SK-N-SH (cell line): ENCODE measurements at regions not wholly inside any gene's neighbourhood (a gene's known extent, or its start where the extent isn't known, plus 50 kb on each side); places are given as distances from the start of the nearest gene placed in this dataset.

ENCODE experiments used
- CTCF ChIA-PET: fragments of 300-600, 350-600 bp; formaldehyde crosslinking; extraction: SDS; loops from one replicate; lab custom pipeline; 2021; lab: Yijun Ruan, JAX
- POLR2A ChIA-PET: fragments of 350-600 bp; sonication (Branson Sonifier 250); formaldehyde crosslinking; extraction: SDS; loops from one replicate; lab custom pipeline; 2020; ENCODE audit warnings: antibody characterized with exemption, inconsistent platforms; lab: Yijun Ruan, JAX
- DNase-seq: peaks from one replicate; pipeline ENCODE4 v3.0.0; 2012
- H2AFZ ChIP-seq: fragments of 200-600 bp; sonication (generic); 2 replicates; pipeline ENCODE4 v1.8.1; 2016; ENCODE audit warnings: antibody characterized with exemption, mild to moderate bottlenecking, low read depth
- H3F3A ChIP-seq: fragments of 200-600 bp; sonication (generic); replicated peaks from 2 replicates; pipeline ENCODE3; 2016; ENCODE audit warnings: antibody characterized with exemption, mild to moderate bottlenecking; ENCODE audit not compliant: insufficient read depth
- H3K27ac ChIP-seq, 2 experiments: fragments of 200-500 bp in 1 of 2; fragments of 200-600 bp in 1 of 2; sonication (Bioruptor generic) in 1 of 2; sonication (generic), shearing (Covaris generic) in 1 of 2; 2 replicates each; pipeline versions ENCODE4 v1.5.1 to v1.6.1; 2014 to 2016; ENCODE audit warnings: low read depth in 2 of 2, inconsistent platforms in 1 of 2, low read length in 1 of 2, mild to moderate bottlenecking in 1 of 2, mixed read lengths in 1 of 2
- H3K27me3 ChIP-seq: fragments of 200-600 bp; sonication (generic), shearing (Covaris generic); 2 replicates; pipeline ENCODE4 v1.6.1; 2016; ENCODE audit warnings: mixed run types; ENCODE audit not compliant: insufficient read depth
- H3K36me3 ChIP-seq, 2 experiments: fragments of 200-500 bp in 1 of 2; fragments of 200-600 bp in 1 of 2; sonication (Bioruptor generic) in 1 of 2; sonication (generic) in 1 of 2; replicated peaks in 1 of 2; 2 replicates each; pipeline versions ENCODE3 to v1.5.1; 2014 to 2016; ENCODE audit warnings: low read length in 1 of 2, mild to moderate bottlenecking in 1 of 2; ENCODE audit not compliant: insufficient read depth in 2 of 2, control insufficient read depth in 1 of 2
- H3K4me1 ChIP-seq, 2 experiments: fragments of 200-500 bp in 1 of 2; fragments of 200-600 bp in 1 of 2; sonication (Bioruptor generic) in 1 of 2; sonication (generic), shearing (Covaris generic) in 1 of 2; 2 replicates each; pipeline versions ENCODE4 v1.5.1 to v1.6.1; 2014 to 2016; ENCODE audit warnings: low read depth in 1 of 2, low read length in 1 of 2, mixed run types in 1 of 2; ENCODE audit not compliant: insufficient read depth in 2 of 2, control insufficient read depth in 1 of 2
- H3K4me2 ChIP-seq: fragments of 200-600 bp; sonication (generic), shearing (Covaris generic); 2 replicates; pipeline ENCODE4 v1.6.1; 2017; ENCODE audit warnings: mixed run types
- H3K4me3 ChIP-seq, 2 experiments: fragments of 200-500 bp in 1 of 2; fragments of 200-600 bp in 1 of 2; sonication (Bioruptor generic) in 1 of 2; sonication (generic), shearing (Covaris generic) in 1 of 2; 2 replicates each; pipeline versions ENCODE4 v1.5.1 to v1.8.1; 2014 to 2016; ENCODE audit warnings: low read depth in 2 of 2, inconsistent platforms in 1 of 2, low read length in 1 of 2, mild to moderate bottlenecking in 1 of 2, mixed read lengths in 1 of 2, moderate library complexity in 1 of 2
- H3K79me2 ChIP-seq: fragments of 200-600 bp; sonication (generic); 2 replicates; pipeline ENCODE4 v1.8.1; 2017; ENCODE audit warnings: mild to moderate bottlenecking; ENCODE audit not compliant: insufficient read depth
- H3K9ac ChIP-seq: fragments of 200-600 bp; sonication (generic); 2 replicates; pipeline ENCODE4 v1.6.1; 2017; ENCODE audit warnings: mixed run types
- H3K9me2 ChIP-seq: fragments of 200-600 bp; sonication (generic); 2 replicates; pipeline ENCODE4 v1.6.1; 2017; ENCODE audit warnings: mixed run types
- H3K9me3 ChIP-seq: fragments of 200-600 bp; sonication (generic); 2 replicates; pipeline ENCODE4 v1.6.1; 2017; ENCODE audit warnings: mixed run types, mild to moderate bottlenecking, moderate library complexity
- H4K20me1 ChIP-seq: fragments of 200-600 bp; sonication (generic); 2 replicates; pipeline ENCODE4 v1.6.1; 2017; ENCODE audit warnings: mild to moderate bottlenecking, mixed run types; ENCODE audit not compliant: insufficient read depth
- CHD2 ChIP-seq: fragments of 150-350 bp; IDR thresholded peaks from 2 replicates; pipeline ENCODE4 v1.6.1; 2018; ENCODE audit warnings: low read length; ENCODE audit not compliant: partially characterized antibody
- CTCF ChIP-seq: fragments of 200-600 bp; sonication (generic); IDR thresholded peaks from 2 replicates; pipeline ENCODE4 v1.6.1; 2017; ENCODE audit warnings: antibody characterized with exemption, mild to moderate bottlenecking, moderate library complexity
- ELF1 ChIP-seq: IDR thresholded peaks from 2 replicates; pipeline ENCODE4 v1.4.0; 2012
- EP300 ChIP-seq, 2 experiments: IDR thresholded peaks; 2 replicates each; pipeline versions ENCODE4 v1.4.0 to v1.6.1; 2012; ENCODE audit warnings: borderline replicate concordance in 1 of 2, low read depth in 1 of 2, low read length in 1 of 2
- EZH2phosphoT487 ChIP-seq: fragments of 200-600 bp; sonication (generic); IDR thresholded peaks from 2 replicates; pipeline ENCODE4 v1.6.1; 2017; ENCODE audit warnings: low read depth, mixed run types, mild to moderate bottlenecking, antibody characterized with exemption, moderate library complexity, borderline replicate concordance
- FOXJ3 ChIP-seq: sonication (generic); formaldehyde crosslinking; IDR thresholded peaks from 2 replicates; pipeline ENCODE4 v1.5.1; 2020; ENCODE audit warnings: mild to moderate bottlenecking, missing genetic modification reagents
- GABPA ChIP-seq: IDR thresholded peaks from 2 replicates; pipeline ENCODE4 v1.4.0; 2012; ENCODE audit warnings: low read depth, mild to moderate bottlenecking
- IRF3 ChIP-seq: fragments of 150-350 bp; IDR thresholded peaks from 2 replicates; pipeline ENCODE4 v1.6.1; 2016; ENCODE audit warnings: mild to moderate bottlenecking, low read depth, low read length
- JUND ChIP-seq: IDR thresholded peaks from 2 replicates; pipeline ENCODE4 v1.4.0; 2012
- MAX ChIP-seq: IDR thresholded peaks from 2 replicates; pipeline ENCODE4 v1.4.0; 2012; ENCODE audit warnings: low read depth
- MEF2A ChIP-seq: IDR thresholded peaks from 2 replicates; pipeline ENCODE4 v1.4.0; 2012; ENCODE audit warnings: low read depth, borderline replicate concordance
- MXI1 ChIP-seq: IDR thresholded peaks from 2 replicates; pipeline ENCODE4 v1.6.1; 2012; ENCODE audit warnings: mild to moderate bottlenecking, low read depth, low read length, improper control_type of control experiment
- NFIC ChIP-seq: IDR thresholded peaks from 2 replicates; pipeline ENCODE4 v1.4.0; 2012; ENCODE audit warnings: borderline replicate concordance
- TAF1 ChIP-seq: IDR thresholded peaks from 2 replicates; pipeline ENCODE4 v1.6.1; 2012; ENCODE audit warnings: low read depth, mild to moderate bottlenecking, low read length, moderate library complexity, borderline replicate concordance
- TCF12 ChIP-seq: IDR thresholded peaks from 2 replicates; pipeline ENCODE4 v1.4.0; 2012
- TEAD4 ChIP-seq: IDR thresholded peaks from 2 replicates; pipeline ENCODE4 v1.4.0; 2012; ENCODE audit warnings: mild to moderate bottlenecking, borderline replicate concordance; ENCODE audit not compliant: insufficient read depth
- USF1 ChIP-seq: IDR thresholded peaks from 2 replicates; pipeline ENCODE4 v1.4.0; 2012; ENCODE audit warnings: low read depth, borderline replicate concordance
- USF2 ChIP-seq: fragments of 150-350 bp; IDR thresholded peaks from 2 replicates; pipeline ENCODE4 v1.6.1; 2017; ENCODE audit warnings: antibody characterized with exemption, low read length, low read depth, borderline replicate concordance
- WGBS: methylation state at CpG from one replicate; pipeline ENCODE4 v1.1.6; 2017; ENCODE audit warnings: low lambda C conversion rate; 5-methylcytosine and 5-hydroxymethylcytosine counted together

- Histone ChIP-seq H3K4me3 (no peak overlapping the region), H4K20me1 (no peaks in the 10 kb centered on the region), H3K36me3 (no peaks in the 10 kb centered on the region), H3K27me3 (no peaks in the 10 kb centered on the region), H3K9ac (no peak overlapping the region), H2AFZ (no peak overlapping the region), H3K79me2 (no peaks in the 10 kb centered on the region), H3K27ac (no peak overlapping the region), H3K4me1 (no peaks in the 10 kb centered on the region; a peak in 1 of 4 replicates), H3K4me2 (no peak overlapping the region), H3K9me2 (no peaks in the 10 kb centered on the region), H3K9me3 (0 out of 2 replicates have a peak, but pooled peaks cover 3% of the 10 kb centered on the region), H3F3A (no peaks in the 10 kb centered on the region)
- no peak for TF ChIP-seq IRF3
- no peak for TF ChIP-seq USF1
- TF ChIP-seq USF2, result no peak
- no peak for TF ChIP-seq TCF12
- TF ChIP-seq JUND, result no peak
- no peak for TF ChIP-seq CTCF
- TF ChIP-seq TEAD4, result no peak
- no peak for TF ChIP-seq NFIC
- no peak for TF ChIP-seq MEF2A
- no peak for TF ChIP-seq MXI1
- no peak for TF ChIP-seq TAF1
- no peak for TF ChIP-seq ELF1
- TF ChIP-seq GABPA, result no peak
- no peak for TF ChIP-seq EZH2phosphoT487
- TF ChIP-seq FOXJ3 (CRISPR knock-in tag), result no peak
- no peak for TF ChIP-seq MAX
- no peak for TF ChIP-seq CHD2
- no peak for TF ChIP-seq EP300 (IDR thresholded peaks at IDR 0.05; ENCODE audit: borderline replicate concordance in 1 of 2, low read depth in 1 of 2, low read length in 1 of 2)
- CTCF ChIA-PET, result no interaction called here
- POLR2A ChIA-PET, result no interaction called here
- DNase-seq, result no peak
- 42% methylated on average over 6 of the region's 6 CpGs for WGBS
Observed at GRCh38 chr18:69216321-69216720, 184.4 kb upstream of the DOK6 start.
